SK-N-SH (cell line): ENCODE measurements at regions not wholly inside any gene's neighbourhood (a gene's known extent, or its start where the extent isn't known, plus 50 kb on each side); places are given as distances from the start of the nearest gene placed in this dataset.

ENCODE experiments used
- CTCF ChIA-PET: fragments of 300-600, 350-600 bp; formaldehyde crosslinking; extraction: SDS; loops from one replicate; lab custom pipeline; 2021; lab: Yijun Ruan, JAX
- POLR2A ChIA-PET: fragments of 350-600 bp; sonication (Branson Sonifier 250); formaldehyde crosslinking; extraction: SDS; loops from one replicate; lab custom pipeline; 2020; ENCODE audit warnings: antibody characterized with exemption, inconsistent platforms; lab: Yijun Ruan, JAX
- DNase-seq: peaks from one replicate; pipeline ENCODE4 v3.0.0; 2012
- H2AFZ ChIP-seq: fragments of 200-600 bp; sonication (generic); 2 replicates; pipeline ENCODE4 v1.8.1; 2016; ENCODE audit warnings: antibody characterized with exemption, mild to moderate bottlenecking, low read depth
- H3F3A ChIP-seq: fragments of 200-600 bp; sonication (generic); replicated peaks from 2 replicates; pipeline ENCODE3; 2016; ENCODE audit warnings: antibody characterized with exemption, mild to moderate bottlenecking; ENCODE audit not compliant: insufficient read depth
- H3K27ac ChIP-seq, 2 experiments: fragments of 200-500 bp in 1 of 2; fragments of 200-600 bp in 1 of 2; sonication (Bioruptor generic) in 1 of 2; sonication (generic), shearing (Covaris generic) in 1 of 2; 2 replicates each; pipeline versions ENCODE4 v1.5.1 to v1.6.1; 2014 to 2016; ENCODE audit warnings: low read depth in 2 of 2, inconsistent platforms in 1 of 2, low read length in 1 of 2, mild to moderate bottlenecking in 1 of 2, mixed read lengths in 1 of 2
- H3K27me3 ChIP-seq: fragments of 200-600 bp; sonication (generic), shearing (Covaris generic); 2 replicates; pipeline ENCODE4 v1.6.1; 2016; ENCODE audit warnings: mixed run types; ENCODE audit not compliant: insufficient read depth
- H3K36me3 ChIP-seq, 2 experiments: fragments of 200-500 bp in 1 of 2; fragments of 200-600 bp in 1 of 2; sonication (Bioruptor generic) in 1 of 2; sonication (generic) in 1 of 2; replicated peaks in 1 of 2; 2 replicates each; pipeline versions ENCODE3 to v1.5.1; 2014 to 2016; ENCODE audit warnings: low read length in 1 of 2, mild to moderate bottlenecking in 1 of 2; ENCODE audit not compliant: insufficient read depth in 2 of 2, control insufficient read depth in 1 of 2
- H3K4me1 ChIP-seq, 2 experiments: fragments of 200-500 bp in 1 of 2; fragments of 200-600 bp in 1 of 2; sonication (Bioruptor generic) in 1 of 2; sonication (generic), shearing (Covaris generic) in 1 of 2; 2 replicates each; pipeline versions ENCODE4 v1.5.1 to v1.6.1; 2014 to 2016; ENCODE audit warnings: low read depth in 1 of 2, low read length in 1 of 2, mixed run types in 1 of 2; ENCODE audit not compliant: insufficient read depth in 2 of 2, control insufficient read depth in 1 of 2
- H3K4me2 ChIP-seq: fragments of 200-600 bp; sonication (generic), shearing (Covaris generic); 2 replicates; pipeline ENCODE4 v1.6.1; 2017; ENCODE audit warnings: mixed run types
- H3K4me3 ChIP-seq, 2 experiments: fragments of 200-500 bp in 1 of 2; fragments of 200-600 bp in 1 of 2; sonication (Bioruptor generic) in 1 of 2; sonication (generic), shearing (Covaris generic) in 1 of 2; 2 replicates each; pipeline versions ENCODE4 v1.5.1 to v1.8.1; 2014 to 2016; ENCODE audit warnings: low read depth in 2 of 2, inconsistent platforms in 1 of 2, low read length in 1 of 2, mild to moderate bottlenecking in 1 of 2, mixed read lengths in 1 of 2, moderate library complexity in 1 of 2
- H3K79me2 ChIP-seq: fragments of 200-600 bp; sonication (generic); 2 replicates; pipeline ENCODE4 v1.8.1; 2017; ENCODE audit warnings: mild to moderate bottlenecking; ENCODE audit not compliant: insufficient read depth
- H3K9ac ChIP-seq: fragments of 200-600 bp; sonication (generic); 2 replicates; pipeline ENCODE4 v1.6.1; 2017; ENCODE audit warnings: mixed run types
- H3K9me2 ChIP-seq: fragments of 200-600 bp; sonication (generic); 2 replicates; pipeline ENCODE4 v1.6.1; 2017; ENCODE audit warnings: mixed run types
- H3K9me3 ChIP-seq: fragments of 200-600 bp; sonication (generic); 2 replicates; pipeline ENCODE4 v1.6.1; 2017; ENCODE audit warnings: mixed run types, mild to moderate bottlenecking, moderate library complexity
- H4K20me1 ChIP-seq: fragments of 200-600 bp; sonication (generic); 2 replicates; pipeline ENCODE4 v1.6.1; 2017; ENCODE audit warnings: mild to moderate bottlenecking, mixed run types; ENCODE audit not compliant: insufficient read depth
- CHD2 ChIP-seq: fragments of 150-350 bp; IDR thresholded peaks from 2 replicates; pipeline ENCODE4 v1.6.1; 2018; ENCODE audit warnings: low read length; ENCODE audit not compliant: partially characterized antibody
- CTCF ChIP-seq: fragments of 200-600 bp; sonication (generic); IDR thresholded peaks from 2 replicates; pipeline ENCODE4 v1.6.1; 2017; ENCODE audit warnings: antibody characterized with exemption, mild to moderate bottlenecking, moderate library complexity
- ELF1 ChIP-seq: IDR thresholded peaks from 2 replicates; pipeline ENCODE4 v1.4.0; 2012
- EP300 ChIP-seq, 2 experiments: IDR thresholded peaks; 2 replicates each; pipeline versions ENCODE4 v1.4.0 to v1.6.1; 2012; ENCODE audit warnings: borderline replicate concordance in 1 of 2, low read depth in 1 of 2, low read length in 1 of 2
- EZH2phosphoT487 ChIP-seq: fragments of 200-600 bp; sonication (generic); IDR thresholded peaks from 2 replicates; pipeline ENCODE4 v1.6.1; 2017; ENCODE audit warnings: low read depth, mixed run types, mild to moderate bottlenecking, antibody characterized with exemption, moderate library complexity, borderline replicate concordance
- FOSL2 ChIP-seq: IDR thresholded peaks from 2 replicates; pipeline ENCODE4 v1.4.0; 2012; ENCODE audit warnings: low read depth, mild to moderate bottlenecking, moderate library complexity, borderline replicate concordance
- FOXM1 ChIP-seq: IDR thresholded peaks from 2 replicates; pipeline ENCODE4 v1.4.0; 2012; ENCODE audit warnings: low read depth, mild to moderate bottlenecking
- GATA2 ChIP-seq: sonication (generic); formaldehyde crosslinking; IDR thresholded peaks from 2 replicates; pipeline ENCODE4 v1.5.0; 2020; ENCODE audit warnings: mild to moderate bottlenecking, missing genetic modification reagents
- JUND ChIP-seq: IDR thresholded peaks from 2 replicates; pipeline ENCODE4 v1.4.0; 2012
- MAX ChIP-seq: IDR thresholded peaks from 2 replicates; pipeline ENCODE4 v1.4.0; 2012; ENCODE audit warnings: low read depth
- MEF2A ChIP-seq: IDR thresholded peaks from 2 replicates; pipeline ENCODE4 v1.4.0; 2012; ENCODE audit warnings: low read depth, borderline replicate concordance
- SIN3A ChIP-seq: IDR thresholded peaks from 2 replicates; pipeline ENCODE4 v1.6.1; 2012; ENCODE audit warnings: low read depth, mild to moderate bottlenecking, low read length, moderate library complexity, borderline replicate concordance
- TCF12 ChIP-seq: IDR thresholded peaks from 2 replicates; pipeline ENCODE4 v1.4.0; 2012
- TEAD4 ChIP-seq: IDR thresholded peaks from 2 replicates; pipeline ENCODE4 v1.4.0; 2012; ENCODE audit warnings: mild to moderate bottlenecking, borderline replicate concordance; ENCODE audit not compliant: insufficient read depth
- YY1 ChIP-seq: IDR thresholded peaks from 2 replicates; pipeline ENCODE4 v1.4.0; 2012; ENCODE audit warnings: low read depth, mild to moderate bottlenecking
- WGBS: methylation state at CpG from one replicate; pipeline ENCODE4 v1.1.6; 2017; ENCODE audit warnings: low lambda C conversion rate; 5-methylcytosine and 5-hydroxymethylcytosine counted together
- TF ChIP-seq, protein P1 (sequence below): IDR thresholded peaks from 2 replicates; pipeline ENCODE4 v1.4.0; 2012; ENCODE audit warnings: low read depth, borderline replicate concordance
- TF ChIP-seq, protein P2 (sequence below): IDR thresholded peaks from 2 replicates; pipeline ENCODE4 v1.4.0; 2012; ENCODE audit warnings: low read depth, borderline replicate concordance
- TF ChIP-seq, protein P3 (sequence below): fragments of 150-350 bp; IDR thresholded peaks from 2 replicates; pipeline ENCODE4 v1.6.1; 2017; ENCODE audit warnings: antibody characterized with exemption, low read length, low read depth, borderline replicate concordance

GRCh38 chr10:36325815-36326214 lies 683.7 kb upstream of the FZD8 start:
- 75% methylated on average over 2 of the region's 2 CpGs for WGBS
- no peaks in the 10 kb centered on the region for H4K20me1 ChIP-seq
- H3K4me2 ChIP-seq, result no peak overlapping the region
- no peak overlapping the region for H3K4me3 ChIP-seq
- H3K4me1 ChIP-seq, result peaks cover 0 to 3% of the 10 kb centered on the region in 2 experiments; a peak in 1 of 4 replicates
- no peaks in the 10 kb centered on the region for H3F3A ChIP-seq
- POLR2A ChIA-PET, result no interaction called here
- no peak overlapping the region for H2AFZ ChIP-seq
- no peaks in the 10 kb centered on the region for H3K79me2 ChIP-seq
- no peaks in the 10 kb centered on the region for H3K27me3 ChIP-seq
- H3K9me2 ChIP-seq, result no peaks in the 10 kb centered on the region
- peak; percentile 24 for DNase-seq
- CTCF ChIA-PET, result no interaction called here
- no peaks in the 10 kb centered on the region for H3K36me3 ChIP-seq
- no peak overlapping the region for H3K27ac ChIP-seq
- no peak overlapping the region for H3K9ac ChIP-seq
- TF ChIP-seq GATA2 (CRISPR knock-in tag), result peak; percentile 74
- no peak for TF ChIP-seq CHD2
- TF ChIP-seq TCF12, result no peak
- no peaks in the 10 kb centered on the region for H3K9me3 ChIP-seq

- no peaks in the 10 kb centered on the region for H3K79me2 ChIP-seq
- CTCF ChIA-PET, result no interaction called here
- H3K27ac ChIP-seq, result no peak overlapping the region
- no peaks in the 10 kb centered on the region for H3K36me3 ChIP-seq
- H3K4me2 ChIP-seq, result no peak overlapping the region
- WGBS, result 87% methylated on average over 2 of the region's 2 CpGs
- no peaks in the 10 kb centered on the region for H3K9me3 ChIP-seq
- no peaks in the 10 kb centered on the region for H3K9me2 ChIP-seq
- TF ChIP-seq EP300 (IDR thresholded peaks at IDR 0.05; ENCODE audit: borderline replicate concordance in 1 of 2, low read depth in 1 of 2, low read length in 1 of 2), result no peak
- TF ChIP-seq, all 33 proteins: peak for 0
- Histone ChIP-seq H4K20me1 (no peaks in the 10 kb centered on the region), H2AFZ (peak overlapping the region; percentile 12; the same call in 1 of the 2 replicates), H3K4me3 (no peak overlapping the region), H3F3A (no peaks in the 10 kb centered on the region), H3K9ac (no peak overlapping the region), H3K27me3 (no peaks in the 10 kb centered on the region), H3K4me1 (peaks cover 0 to 3% of the 10 kb centered on the region in 2 experiments; a peak in 1 of 4 replicates)
- POLR2A ChIA-PET, result no interaction called here
- DNase-seq, result no peak
These were observed 682.7 kb upstream of the FZD8 start for GRCh38 chr10:36324831-36325230.

DNA sequence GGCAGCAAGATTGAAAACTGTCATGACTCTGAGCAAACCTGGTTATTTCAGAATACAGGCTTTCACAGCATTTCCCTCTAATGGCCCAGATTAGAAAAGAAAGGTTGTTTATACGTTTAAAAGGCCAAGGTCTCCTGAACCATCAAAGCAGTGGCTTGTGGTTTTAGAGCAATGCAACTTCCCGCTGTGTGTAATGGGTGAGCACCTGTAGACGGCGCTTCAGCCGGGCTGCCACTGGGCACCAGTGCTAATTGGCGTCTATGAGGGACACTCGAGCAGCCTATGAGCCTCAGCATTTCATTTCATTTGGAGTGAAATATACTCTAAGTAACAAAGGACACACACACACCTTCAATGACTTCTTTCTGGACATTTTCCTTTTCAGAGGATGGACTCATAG lies 671.0 kb upstream of the FZD8 start:
- no peak overlapping the region for H3K4me3 ChIP-seq
- H3F3A ChIP-seq, result no peaks in the 10 kb centered on the region
- no peaks in the 10 kb centered on the region for H3K9me3 ChIP-seq
- CTCF ChIA-PET, result no interaction called here
- DNase-seq, result no peak
- H4K20me1 ChIP-seq, result no peaks in the 10 kb centered on the region
- H3K4me1 ChIP-seq, result no peaks in the 10 kb centered on the region
- no peak overlapping the region for H3K27ac ChIP-seq
- H3K27me3 ChIP-seq, result no peaks in the 10 kb centered on the region
- no peaks in the 10 kb centered on the region for H3K79me2 ChIP-seq
- no peaks in the 10 kb centered on the region for H3K9me2 ChIP-seq
- no peak overlapping the region for H3K4me2 ChIP-seq
- POLR2A ChIA-PET, result no interaction called here
- 86% methylated on average over 7 of the region's 7 CpGs for WGBS
- no peaks in the 10 kb centered on the region for H3K36me3 ChIP-seq
- H2AFZ ChIP-seq, result no peak overlapping the region
- H3K9ac ChIP-seq, result no peak overlapping the region
- TF ChIP-seq SIN3A (no peak), FOXM1 (no peak), EZH2phosphoT487 (no peak), MAX (no peak), TEAD4 (no peak), MEF2A (no peak), CTCF (no peak), ELF1 (no peak), FOSL2 (no peak), JUND (no peak), YY1 (no peak), GATA2 (CRISPR knock-in tag) (no peak)
- TF ChIP-seq, protein P1, sequence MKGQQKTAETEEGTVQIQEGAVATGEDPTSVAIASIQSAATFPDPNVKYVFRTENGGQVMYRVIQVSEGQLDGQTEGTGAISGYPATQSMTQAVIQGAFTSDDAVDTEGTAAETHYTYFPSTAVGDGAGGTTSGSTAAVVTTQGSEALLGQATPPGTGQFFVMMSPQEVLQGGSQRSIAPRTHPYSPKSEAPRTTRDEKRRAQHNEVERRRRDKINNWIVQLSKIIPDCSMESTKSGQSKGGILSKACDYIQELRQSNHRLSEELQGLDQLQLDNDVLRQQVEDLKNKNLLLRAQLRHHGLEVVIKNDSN, result no peak
- TF ChIP-seq, protein P2, sequence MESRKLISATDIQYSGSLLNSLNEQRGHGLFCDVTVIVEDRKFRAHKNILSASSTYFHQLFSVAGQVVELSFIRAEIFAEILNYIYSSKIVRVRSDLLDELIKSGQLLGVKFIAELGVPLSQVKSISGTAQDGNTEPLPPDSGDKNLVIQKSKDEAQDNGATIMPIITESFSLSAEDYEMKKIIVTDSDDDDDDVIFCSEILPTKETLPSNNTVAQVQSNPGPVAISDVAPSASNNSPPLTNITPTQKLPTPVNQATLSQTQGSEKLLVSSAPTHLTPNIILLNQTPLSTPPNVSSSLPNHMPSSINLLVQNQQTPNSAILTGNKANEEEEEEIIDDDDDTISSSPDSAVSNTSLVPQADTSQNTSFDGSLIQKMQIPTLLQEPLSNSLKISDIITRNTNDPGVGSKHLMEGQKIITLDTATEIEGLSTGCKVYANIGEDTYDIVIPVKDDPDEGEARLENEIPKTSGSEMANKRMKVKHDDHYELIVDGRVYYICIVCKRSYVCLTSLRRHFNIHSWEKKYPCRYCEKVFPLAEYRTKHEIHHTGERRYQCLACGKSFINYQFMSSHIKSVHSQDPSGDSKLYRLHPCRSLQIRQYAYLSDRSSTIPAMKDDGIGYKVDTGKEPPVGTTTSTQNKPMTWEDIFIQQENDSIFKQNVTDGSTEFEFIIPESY, result no peak
- TF ChIP-seq, protein P3, sequence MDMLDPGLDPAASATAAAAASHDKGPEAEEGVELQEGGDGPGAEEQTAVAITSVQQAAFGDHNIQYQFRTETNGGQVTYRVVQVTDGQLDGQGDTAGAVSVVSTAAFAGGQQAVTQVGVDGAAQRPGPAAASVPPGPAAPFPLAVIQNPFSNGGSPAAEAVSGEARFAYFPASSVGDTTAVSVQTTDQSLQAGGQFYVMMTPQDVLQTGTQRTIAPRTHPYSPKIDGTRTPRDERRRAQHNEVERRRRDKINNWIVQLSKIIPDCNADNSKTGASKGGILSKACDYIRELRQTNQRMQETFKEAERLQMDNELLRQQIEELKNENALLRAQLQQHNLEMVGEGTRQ, result no peak
